ENCODE measurements at regions not wholly inside any gene's neighbourhood (a gene's known extent, or its start where the extent isn't known, plus 50 kb on each side); places are given as distances from the start of the nearest gene placed in this dataset.

GRCh38 chr6:14267885-14268660 is 150.5 kb downstream of the CD83 start:
- TF ChIP-seq REST (IDR thresholded peaks at IDR 0.05; ENCODE audit: insufficient replicate concordance, low read depth) (no peak), POLR2AphosphoS5 (IDR thresholded peaks at IDR 0.05; ENCODE audit: low read depth) (no peak)
- TF ChIP-seq, protein P1, sequence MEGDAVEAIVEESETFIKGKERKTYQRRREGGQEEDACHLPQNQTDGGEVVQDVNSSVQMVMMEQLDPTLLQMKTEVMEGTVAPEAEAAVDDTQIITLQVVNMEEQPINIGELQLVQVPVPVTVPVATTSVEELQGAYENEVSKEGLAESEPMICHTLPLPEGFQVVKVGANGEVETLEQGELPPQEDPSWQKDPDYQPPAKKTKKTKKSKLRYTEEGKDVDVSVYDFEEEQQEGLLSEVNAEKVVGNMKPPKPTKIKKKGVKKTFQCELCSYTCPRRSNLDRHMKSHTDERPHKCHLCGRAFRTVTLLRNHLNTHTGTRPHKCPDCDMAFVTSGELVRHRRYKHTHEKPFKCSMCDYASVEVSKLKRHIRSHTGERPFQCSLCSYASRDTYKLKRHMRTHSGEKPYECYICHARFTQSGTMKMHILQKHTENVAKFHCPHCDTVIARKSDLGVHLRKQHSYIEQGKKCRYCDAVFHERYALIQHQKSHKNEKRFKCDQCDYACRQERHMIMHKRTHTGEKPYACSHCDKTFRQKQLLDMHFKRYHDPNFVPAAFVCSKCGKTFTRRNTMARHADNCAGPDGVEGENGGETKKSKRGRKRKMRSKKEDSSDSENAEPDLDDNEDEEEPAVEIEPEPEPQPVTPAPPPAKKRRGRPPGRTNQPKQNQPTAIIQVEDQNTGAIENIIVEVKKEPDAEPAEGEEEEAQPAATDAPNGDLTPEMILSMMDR (IDR thresholded peaks at IDR 0.05; ENCODE audit: insufficient read depth, low read length) = no peak

All from HL-60 (cell line).